ENCODE measurements at regions not wholly inside any gene's neighbourhood (a gene's known extent, or its start where the extent isn't known, plus 50 kb on each side); places are given as distances from the start of the nearest gene placed in this dataset.
"Not testable (repeated sequence)": the region's sequence is repeated elsewhere in the genome, so short reads cannot be mapped to it uniquely, and the experiment has no call there.

- H3K36me3 Mint-ChIP-seq (ENCODE audit: insufficient read depth in 2 of 2) = peaks cover 8 to 12% of the 10 kb centered on the region in 2 donors
- H3K27ac Mint-ChIP-seq; H3K4me1 Mint-ChIP-seq (ENCODE audit: low read depth); H3K4me3 Mint-ChIP-seq; ATAC-seq (replicated peaks in 1 of 2); DNase-seq: not testable (repeated sequence)
- H3K27me3 Mint-ChIP-seq (ENCODE audit: low read depth) = peaks cover 15% of the 10 kb centered on the region
- H3K9me3 Mint-ChIP-seq = peaks cover 16 to 25% of the 10 kb centered on the region in 2 donors
Observed at GRCh38 chr4:15206526-15206925, 204.2 kb downstream of the CPEB2 start.

GRCh38 chr4:15213302-15213970, 211.2 kb downstream of the CPEB2 start:
- Mint-ChIP-seq H3K9me3 (no peaks in the 10 kb centered on the region), H3K4me3 (no peak overlapping the region), H3K4me1 (ENCODE audit: low read depth) (no peaks in the 10 kb centered on the region), H3K27ac (no peak overlapping the region), H3K27me3 (ENCODE audit: low read depth) (peaks cover 9% of the 10 kb centered on the region), H3K36me3 (ENCODE audit: insufficient read depth in 2 of 2) (no peaks in the 10 kb centered on the region)
- DNase-seq = no peak
- no peak for ATAC-seq (replicated peaks in 1 of 2)

GRCh38 chr4:15215109-15215508, 212.7 kb upstream of the C1QTNF7 start:
- Mint-ChIP-seq H3K4me1 (ENCODE audit: low read depth) (no peaks in the 10 kb centered on the region), H3K27me3 (ENCODE audit: low read depth) (peaks cover 10% of the 10 kb centered on the region), H3K9me3 (no peaks in the 10 kb centered on the region), H3K4me3 (no peak overlapping the region), H3K27ac (no peak overlapping the region), H3K36me3 (ENCODE audit: insufficient read depth in 2 of 2) (no peaks in the 10 kb centered on the region)
- ATAC-seq (replicated peaks in 1 of 2) (no peak), DNase-seq (no peak)

GRCh38 chr4:15226203-15226602, 201.6 kb upstream of the C1QTNF7 start:
- peak overlapping the region; percentile 76 for H3K27ac Mint-ChIP-seq
- ATAC-seq (replicated peaks in 1 of 2) (peak; percentile 49 to 69), DNase-seq (no peak)
- H3K9me3 Mint-ChIP-seq = no peaks in the 10 kb centered on the region
- no peaks in the 10 kb centered on the region for H3K27me3 Mint-ChIP-seq (ENCODE audit: low read depth)
- H3K4me3 Mint-ChIP-seq = no peak overlapping the region
- H3K36me3 Mint-ChIP-seq (ENCODE audit: insufficient read depth in 2 of 2) = no peaks in the 10 kb centered on the region
- no peaks in the 10 kb centered on the region for H3K4me1 Mint-ChIP-seq (ENCODE audit: low read depth)

GRCh38 chr4:15231265-15232091, 196.4 kb upstream of the C1QTNF7 start:
- Mint-ChIP-seq H3K27me3 (ENCODE audit: low read depth) (no peaks in the 10 kb centered on the region), H3K4me3 (no peak overlapping the region), H3K27ac (no peak overlapping the region), H3K36me3 (ENCODE audit: insufficient read depth in 2 of 2) (no peaks in the 10 kb centered on the region), H3K4me1 (ENCODE audit: low read depth) (peaks cover 25% of the 10 kb centered on the region), H3K9me3 (no peaks in the 10 kb centered on the region)
- ATAC-seq (replicated peaks in 1 of 2) = peak; percentile 52 to 63
- peak; percentile 75 to 77 for DNase-seq

- peaks cover 25% of the 10 kb centered on the region for H3K4me1 Mint-ChIP-seq (ENCODE audit: low read depth)
- ATAC-seq (replicated peaks in 1 of 2) = peak in 1 of 2 donors; percentile 11
- H3K36me3 Mint-ChIP-seq (ENCODE audit: insufficient read depth in 2 of 2) = no peaks in the 10 kb centered on the region
- peak in 1 of 2 donors; percentile 6 for DNase-seq
- H3K4me3 Mint-ChIP-seq = peak overlapping the region; percentile 68 to 70
- no peak overlapping the region for H3K27ac Mint-ChIP-seq
- no peaks in the 10 kb centered on the region for H3K27me3 Mint-ChIP-seq (ENCODE audit: low read depth)
- no peaks in the 10 kb centered on the region for H3K9me3 Mint-ChIP-seq
Observed at GRCh38 chr4:15232366-15233263, 195.2 kb upstream of the C1QTNF7 start.

- Mint-ChIP-seq H3K4me1 (ENCODE audit: low read depth) (peaks cover 25% of the 10 kb centered on the region), H3K9me3 (no peaks in the 10 kb centered on the region), H3K4me3 (peak overlapping the region; percentile 68 to 70), H3K27ac (peak overlapping the region; percentile 59), H3K36me3 (ENCODE audit: insufficient read depth in 2 of 2) (no peaks in the 10 kb centered on the region), H3K27me3 (ENCODE audit: low read depth) (no peaks in the 10 kb centered on the region)
- peak; percentile 3 to 4 for DNase-seq
- peak; percentile 38 to 40 for ATAC-seq (replicated peaks in 1 of 2)
Observed at GRCh38 chr4:15233264-15233597, 194.6 kb upstream of the C1QTNF7 start.

GRCh38 chr4:15233626-15234025, 194.2 kb upstream of the C1QTNF7 start:
- ATAC-seq (replicated peaks in 1 of 2) (peak; percentile 93 to 95), DNase-seq (peak; percentile 35 to 39)
- H3K4me3 Mint-ChIP-seq = peak overlapping the region; percentile 68 to 70
- H3K4me1 Mint-ChIP-seq (ENCODE audit: low read depth) = peaks cover 25% of the 10 kb centered on the region
- H3K27ac Mint-ChIP-seq = peak overlapping the region; percentile 59
- no peaks in the 10 kb centered on the region for H3K9me3 Mint-ChIP-seq
- H3K36me3 Mint-ChIP-seq (ENCODE audit: insufficient read depth in 2 of 2) = no peaks in the 10 kb centered on the region
- no peaks in the 10 kb centered on the region for H3K27me3 Mint-ChIP-seq (ENCODE audit: low read depth)

- no peaks in the 10 kb centered on the region for H3K36me3 Mint-ChIP-seq (ENCODE audit: insufficient read depth in 2 of 2)
- peaks cover 25% of the 10 kb centered on the region for H3K4me1 Mint-ChIP-seq (ENCODE audit: low read depth)
- peak overlapping the region; percentile 68 to 70 for H3K4me3 Mint-ChIP-seq
- DNase-seq (peak in 1 of 2 donors; percentile 9), ATAC-seq (replicated peaks in 1 of 2) (peak; percentile 2 to 23)
- H3K27ac Mint-ChIP-seq = peak overlapping the region; percentile 59
- H3K9me3 Mint-ChIP-seq = no peaks in the 10 kb centered on the region
- no peaks in the 10 kb centered on the region for H3K27me3 Mint-ChIP-seq (ENCODE audit: low read depth)
Observed at GRCh38 chr4:15234116-15234855, 193.5 kb upstream of the C1QTNF7 start.

- Mint-ChIP-seq H3K36me3 (ENCODE audit: insufficient read depth in 2 of 2) (no peaks in the 10 kb centered on the region), H3K4me3 (peak overlapping the region in 1 of 2 donors; percentile 70), H3K4me1 (ENCODE audit: low read depth) (peaks cover 25% of the 10 kb centered on the region), H3K9me3 (no peaks in the 10 kb centered on the region), H3K27ac (no peak overlapping the region), H3K27me3 (ENCODE audit: low read depth) (no peaks in the 10 kb centered on the region)
- DNase-seq = no peak
- ATAC-seq (replicated peaks in 1 of 2) = no peak
Observed at GRCh38 chr4:15234856-15235126, 193.0 kb upstream of the C1QTNF7 start.

GRCh38 chr4:15235135-15235534, 192.7 kb upstream of the C1QTNF7 start:
- H3K9me3 Mint-ChIP-seq = no peaks in the 10 kb centered on the region
- ATAC-seq (replicated peaks in 1 of 2) = no peak
- H3K27ac Mint-ChIP-seq = no peak overlapping the region
- DNase-seq = no peak
- no peaks in the 10 kb centered on the region for H3K27me3 Mint-ChIP-seq (ENCODE audit: low read depth)
- H3K4me3 Mint-ChIP-seq = no peak overlapping the region
- H3K4me1 Mint-ChIP-seq (ENCODE audit: low read depth) = peaks cover 25% of the 10 kb centered on the region
- H3K36me3 Mint-ChIP-seq (ENCODE audit: insufficient read depth in 2 of 2) = no peaks in the 10 kb centered on the region

- peaks cover 22% of the 10 kb centered on the region for H3K4me1 Mint-ChIP-seq (ENCODE audit: low read depth)
- ATAC-seq (replicated peaks in 1 of 2) = no peak
- no peaks in the 10 kb centered on the region for H3K36me3 Mint-ChIP-seq (ENCODE audit: insufficient read depth in 2 of 2)
- H3K27me3 Mint-ChIP-seq (ENCODE audit: low read depth) = no peaks in the 10 kb centered on the region
- no peak overlapping the region for H3K4me3 Mint-ChIP-seq
- DNase-seq = no peak
- no peaks in the 10 kb centered on the region for H3K9me3 Mint-ChIP-seq
- H3K27ac Mint-ChIP-seq = no peak overlapping the region
Observed at GRCh38 chr4:15237648-15238230, 190.1 kb upstream of the C1QTNF7 start.
